Ishikawa (cell line): ENCODE measurements at regions not wholly inside any gene's neighbourhood (a gene's known extent, or its start where the extent isn't known, plus 50 kb on each side); places are given as distances from the start of the nearest gene placed in this dataset.

Experiments used
- CEBPB ChIP-seq: IDR thresholded peaks from 2 replicates; pipeline ENCODE4 v1.6.1; 2012
- CREB1 ChIP-seq: IDR thresholded peaks from 2 replicates; pipeline ENCODE4 v1.6.1; 2012; ENCODE audit warnings: low read depth
- EGR1 ChIP-seq: IDR thresholded peaks from 2 replicates; pipeline ENCODE4 v1.6.1; 2012
- EP300 ChIP-seq: IDR thresholded peaks from 2 replicates; pipeline ENCODE4 v1.6.1; 2012; ENCODE audit warnings: borderline replicate concordance
- FOXM1 ChIP-seq: IDR thresholded peaks from 2 replicates; pipeline ENCODE4 v1.6.1; 2012; ENCODE audit warnings: low read depth, borderline replicate concordance
- MAX ChIP-seq: IDR thresholded peaks from 2 replicates; pipeline ENCODE4 v1.6.1; 2012
- NFIC ChIP-seq: IDR thresholded peaks from 2 replicates; pipeline ENCODE4 v1.6.1; 2012
- RAD21 ChIP-seq: IDR thresholded peaks from 2 replicates; pipeline ENCODE4 v1.6.1; 2012; ENCODE audit warnings: low read depth
- REST ChIP-seq: IDR thresholded peaks from 2 replicates; pipeline ENCODE4 v1.6.1; 2012; ENCODE audit warnings: low read depth, mild to moderate bottlenecking
- TAF1 ChIP-seq: IDR thresholded peaks from 2 replicates; pipeline ENCODE4 v1.6.1; 2012; ENCODE audit warnings: low read depth, mild to moderate bottlenecking
- TCF12 ChIP-seq: IDR thresholded peaks from 2 replicates; pipeline ENCODE4 v1.6.1; 2012; ENCODE audit warnings: low read depth
- TEAD4 ChIP-seq: IDR thresholded peaks from 2 replicates; pipeline ENCODE4 v1.6.1; 2012
- USF1 ChIP-seq: IDR thresholded peaks from 2 replicates; pipeline ENCODE4 v1.6.1; 2012
- YY1 ChIP-seq: IDR thresholded peaks from 2 replicates; pipeline ENCODE4 v1.6.1; 2012; ENCODE audit warnings: low read depth
- ZBTB7A ChIP-seq: IDR thresholded peaks from 2 replicates; pipeline ENCODE4 v1.6.1; 2012; ENCODE audit warnings: low read depth

- no peak for TF ChIP-seq NFIC
- TF ChIP-seq EP300 = no peak
- TF ChIP-seq TAF1 = no peak
- TF ChIP-seq CEBPB = no peak
- TF ChIP-seq ZBTB7A = no peak
- no peak for TF ChIP-seq TEAD4
- no peak for TF ChIP-seq CREB1
- TF ChIP-seq RAD21 = no peak
- no peak for TF ChIP-seq YY1
- no peak for TF ChIP-seq EGR1
- TF ChIP-seq MAX = no peak
- no peak for TF ChIP-seq FOXM1
- no peak for TF ChIP-seq REST
- TF ChIP-seq TCF12 = no peak
- TF ChIP-seq USF1 = no peak
These were observed 82.8 kb upstream of the GRB10 start for GRCh38 chr7:50865450-50865849.

- TF ChIP-seq TEAD4 (no peak), MAX (no peak), TAF1 (no peak), CREB1 (no peak), YY1 (no peak), EP300 (no peak), CEBPB (no peak), TCF12 (no peak), USF1 (no peak), EGR1 (no peak)
These were observed 82.0 kb upstream of the GRB10 start for GRCh38 chr7:50864694-50865093.

- no peak for TF ChIP-seq EP300
- no peak for TF ChIP-seq CREB1
- TF ChIP-seq TEAD4 = no peak
- no peak for TF ChIP-seq EGR1
- no peak for TF ChIP-seq TCF12
- TF ChIP-seq NFIC = no peak
- TF ChIP-seq MAX = no peak
- no peak for TF ChIP-seq CEBPB
- TF ChIP-seq FOXM1 = no peak
- no peak for TF ChIP-seq RAD21
- no peak for TF ChIP-seq TAF1
- no peak for TF ChIP-seq YY1
- TF ChIP-seq REST = no peak
- no peak for TF ChIP-seq USF1
- no peak for TF ChIP-seq ZBTB7A
These were observed 80.4 kb upstream of the GRB10 start for GRCh38 chr7:50863053-50863452.

- TF ChIP-seq EGR1 (no peak), EP300 (no peak), YY1 (no peak), USF1 (no peak), FOXM1 (no peak), TAF1 (no peak), ZBTB7A (no peak), NFIC (no peak), CEBPB (no peak), MAX (no peak), TEAD4 (no peak)
These were observed 79.6 kb upstream of the GRB10 start for GRCh38 chr7:50862302-50862701.

- TF ChIP-seq NFIC (no peak), TAF1 (no peak), YY1 (no peak), MAX (no peak), USF1 (no peak), TEAD4 (no peak)
These were observed 77.9 kb upstream of the GRB10 start for GRCh38 chr7:50860598-50860997.
